ENCODE measurements at regions not wholly inside any gene's neighbourhood (a gene's known extent, or its start where the extent isn't known, plus 50 kb on each side); places are given as distances from the start of the nearest gene placed in this dataset.

DNA sequence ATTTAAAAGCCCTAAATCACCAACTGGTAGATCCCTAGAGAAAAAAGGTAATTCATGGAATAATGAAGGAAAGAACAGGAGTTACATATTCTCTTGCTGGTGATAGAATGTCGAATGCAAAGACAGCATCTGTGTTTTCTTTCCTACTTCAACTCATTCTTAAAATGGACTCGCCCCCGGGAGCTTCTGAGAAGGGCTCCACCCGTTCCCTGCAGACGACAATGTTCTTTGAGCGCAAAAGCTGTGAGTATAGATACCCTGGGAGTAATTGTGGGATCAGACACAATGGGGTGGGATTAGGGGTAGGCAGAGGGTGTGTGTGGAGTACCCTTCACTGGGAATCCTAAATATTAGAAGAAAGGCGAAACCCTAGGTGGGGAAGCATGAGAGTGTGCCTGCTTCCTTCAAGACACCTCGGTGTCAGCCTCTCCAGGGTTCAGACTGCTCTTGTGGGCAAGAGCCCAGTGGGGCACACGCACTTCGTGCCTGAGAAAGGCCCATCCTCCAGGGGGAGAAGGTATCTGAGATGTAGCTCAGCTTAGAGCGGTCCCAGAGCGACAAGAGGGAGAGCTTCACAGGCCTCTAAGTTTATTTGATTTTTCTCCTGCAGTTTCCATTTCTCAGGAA, 123.3 kb upstream of the DPYD start:
- TF ChIP-seq CTCF (IDR thresholded peaks at IDR 0.05) (no peak), EZH2 (IDR thresholded peaks at IDR 0.05) (no peak), EZH2phosphoT487 (IDR thresholded peaks at IDR 0.05) (no peak)

All from neural progenitor cell (in vitro differentiated cells).